Fibroblast of lung (primary cell): ENCODE measurements at regions not wholly inside any gene's neighbourhood (a gene's known extent, or its start where the extent isn't known, plus 50 kb on each side); places are given as distances from the start of the nearest gene placed in this dataset.

Experiments
- DNase-seq, 2 donors: peaks; one replicate each; pipeline versions ENCODE4 v3.0.0 to v3.0.0-alpha.2; 2010; ENCODE audit warnings: low read depth in 2 of 2
- H2AFZ ChIP-seq: 2 replicates; pipeline ENCODE4 v1.5.1; 2012; ENCODE audit warnings: low read length, control low read depth, inconsistent platforms
- H3K27ac ChIP-seq: 2 replicates; pipeline ENCODE4 v1.5.1; 2011; ENCODE audit warnings: low read length, control low read depth; ENCODE audit not compliant: insufficient read depth
- H3K27me3 ChIP-seq: 2 replicates; pipeline ENCODE4 v1.5.1; 2011; ENCODE audit warnings: mild to moderate bottlenecking, low read length; ENCODE audit not compliant: control insufficient read depth, insufficient read depth
- H3K36me3 ChIP-seq: 2 replicates; pipeline ENCODE4 v1.5.1; 2011; ENCODE audit warnings: low read length; ENCODE audit not compliant: control insufficient read depth, insufficient read depth
- H3K4me1 ChIP-seq: 2 replicates; pipeline ENCODE4 v1.5.1; 2011; ENCODE audit warnings: low read length; ENCODE audit not compliant: control insufficient read depth, insufficient read depth; ENCODE audit errors: extremely low read depth
- H3K4me2 ChIP-seq: 2 replicates; pipeline ENCODE4 v1.5.1; 2011; ENCODE audit warnings: low read length, control low read depth; ENCODE audit not compliant: insufficient read depth; ENCODE audit errors: extremely low read depth
- H3K4me3 ChIP-seq, 4 experiments: fragments of 200-600 bp in 1 of 4; sonication (generic) in 1 of 4; replicated peaks in 1 of 4; 2 replicates each; pipeline ENCODE4 v1.5.1; 2011 to 2016; ENCODE audit warnings: low read length in 4 of 4, low read depth in 3 of 4, mild to moderate bottlenecking in 3 of 4, control low read depth in 2 of 4, inconsistent platforms in 1 of 4, mixed read lengths in 1 of 4; ENCODE audit not compliant: insufficient read depth in 1 of 4; ENCODE audit errors: control extremely low read depth in 1 of 4
- H3K79me2 ChIP-seq: 2 replicates; pipeline ENCODE4 v1.5.1; 2012; ENCODE audit warnings: mild to moderate bottlenecking, low read length, inconsistent platforms; ENCODE audit not compliant: control insufficient read depth, insufficient read depth
- H3K9ac ChIP-seq: 2 replicates; pipeline ENCODE4 v1.5.1; 2011; ENCODE audit warnings: mild to moderate bottlenecking, low read length, control low read depth; ENCODE audit not compliant: insufficient read depth
- H3K9me3 ChIP-seq: 2 replicates; pipeline ENCODE4 v1.5.1; 2012; ENCODE audit warnings: low read depth, low read length; ENCODE audit not compliant: control insufficient read depth, insufficient read depth
- H4K20me1 ChIP-seq: 2 replicates; pipeline ENCODE4 v1.5.1; 2011; ENCODE audit warnings: low read length; ENCODE audit not compliant: control insufficient read depth, insufficient read depth; ENCODE audit errors: extremely low read depth
- CTCF ChIP-seq, 2 donors: IDR thresholded peaks in 1 of 2; conservative IDR thresholded peaks in 1 of 2; 1 replicate in 1 of 2; 2 replicates in 1 of 2; pipeline ENCODE4 v1.5.1; 2011 to 2012; ENCODE audit warnings: low read length in 2 of 2, control low read depth in 1 of 2, inconsistent platforms in 1 of 2, low read depth in 1 of 2, mild to moderate bottlenecking in 1 of 2
- EZH2 ChIP-seq: IDR thresholded peaks from 2 replicates; pipeline ENCODE4 v1.5.1; 2012; ENCODE audit warnings: low read length, control low read depth, mild to moderate bottlenecking; ENCODE audit errors: missing control alignments

- Histone ChIP-seq H3K4me1 (no peaks in the 10 kb centered on the region), H4K20me1 (no peaks in the 10 kb centered on the region), H2AFZ (no peak overlapping the region), H3K79me2 (no peaks in the 10 kb centered on the region), H3K27ac (no peak overlapping the region), H3K4me3 (no peak overlapping the region), H3K9ac (no peak overlapping the region), H3K27me3 (no peaks in the 10 kb centered on the region), H3K9me3 (no peaks in the 10 kb centered on the region), H3K4me2 (no peak overlapping the region), H3K36me3 (no peaks in the 10 kb centered on the region)
- TF ChIP-seq EZH2 (no peak), CTCF (conservative IDR thresholded peaks at IDR 0.05 in 1 of 2, IDR thresholded peaks at IDR 0.05 in 1 of 2; ENCODE audit: low read depth in 1 of 2, low read length in 2 of 2) (no peak)
- no peak for DNase-seq
Observed at GRCh38 chr15:49737127-49737526, 116.3 kb downstream of the DTWD1 start.

GRCh38 chr15:49741712-49742111 is 120.9 kb downstream of the DTWD1 start:
- no peaks in the 10 kb centered on the region for H3K9me3 ChIP-seq
- no peaks in the 10 kb centered on the region for H3K4me1 ChIP-seq
- H2AFZ ChIP-seq = no peak overlapping the region
- no peaks in the 10 kb centered on the region for H3K36me3 ChIP-seq
- H3K4me2 ChIP-seq = no peak overlapping the region
- H3K9ac ChIP-seq = no peak overlapping the region
- no peaks in the 10 kb centered on the region for H4K20me1 ChIP-seq
- no peak for DNase-seq
- no peaks in the 10 kb centered on the region for H3K79me2 ChIP-seq
- H3K4me3 ChIP-seq = no peak overlapping the region
- no peak overlapping the region for H3K27ac ChIP-seq
- no peak for TF ChIP-seq CTCF (conservative IDR thresholded peaks at IDR 0.05 in 1 of 2, IDR thresholded peaks at IDR 0.05 in 1 of 2; ENCODE audit: low read depth in 1 of 2, low read length in 2 of 2)
- no peaks in the 10 kb centered on the region for H3K27me3 ChIP-seq

- Histone ChIP-seq H3K4me3 (no peak overlapping the region), H3K4me1 (no peaks in the 10 kb centered on the region), H3K9me3 (no peaks in the 10 kb centered on the region), H3K79me2 (no peaks in the 10 kb centered on the region), H2AFZ (no peak overlapping the region), H3K27me3 (no peaks in the 10 kb centered on the region), H3K27ac (no peak overlapping the region), H3K9ac (no peak overlapping the region), H3K36me3 (no peaks in the 10 kb centered on the region), H3K4me2 (no peak overlapping the region), H4K20me1 (no peaks in the 10 kb centered on the region)
- no peak for DNase-seq
- TF ChIP-seq CTCF (conservative IDR thresholded peaks at IDR 0.05 in 1 of 2, IDR thresholded peaks at IDR 0.05 in 1 of 2; ENCODE audit: low read depth in 1 of 2, low read length in 2 of 2) = no peak
- no peak for TF ChIP-seq EZH2
Observed at GRCh38 chr15:49742381-49742780, 121.5 kb downstream of the DTWD1 start.
